ENCODE measurements at regions not wholly inside any gene's neighbourhood (a gene's known extent, or its start where the extent isn't known, plus 50 kb on each side); places are given as distances from the start of the nearest gene placed in this dataset.

DNA sequence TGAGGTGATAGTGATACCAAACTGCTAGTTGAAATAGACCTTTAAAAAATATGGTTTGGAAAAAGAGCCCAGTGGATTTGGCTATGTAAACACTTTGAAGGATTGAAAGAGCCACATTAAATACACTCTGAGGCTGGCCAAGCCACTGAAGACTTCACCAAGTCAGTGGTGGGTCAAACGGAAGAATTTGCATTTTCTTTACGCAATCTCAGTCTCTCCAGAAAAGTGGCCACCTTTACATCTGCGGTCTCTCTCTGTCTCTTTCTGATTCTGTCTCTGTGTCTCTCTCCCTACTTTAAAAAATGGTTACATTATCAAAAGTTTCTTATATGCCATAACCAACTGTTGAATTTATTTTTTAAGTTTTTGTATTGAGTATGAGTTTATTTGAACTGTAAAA is 651.2 kb upstream of the PITX2 start:
- TF ChIP-seq, protein P1, sequence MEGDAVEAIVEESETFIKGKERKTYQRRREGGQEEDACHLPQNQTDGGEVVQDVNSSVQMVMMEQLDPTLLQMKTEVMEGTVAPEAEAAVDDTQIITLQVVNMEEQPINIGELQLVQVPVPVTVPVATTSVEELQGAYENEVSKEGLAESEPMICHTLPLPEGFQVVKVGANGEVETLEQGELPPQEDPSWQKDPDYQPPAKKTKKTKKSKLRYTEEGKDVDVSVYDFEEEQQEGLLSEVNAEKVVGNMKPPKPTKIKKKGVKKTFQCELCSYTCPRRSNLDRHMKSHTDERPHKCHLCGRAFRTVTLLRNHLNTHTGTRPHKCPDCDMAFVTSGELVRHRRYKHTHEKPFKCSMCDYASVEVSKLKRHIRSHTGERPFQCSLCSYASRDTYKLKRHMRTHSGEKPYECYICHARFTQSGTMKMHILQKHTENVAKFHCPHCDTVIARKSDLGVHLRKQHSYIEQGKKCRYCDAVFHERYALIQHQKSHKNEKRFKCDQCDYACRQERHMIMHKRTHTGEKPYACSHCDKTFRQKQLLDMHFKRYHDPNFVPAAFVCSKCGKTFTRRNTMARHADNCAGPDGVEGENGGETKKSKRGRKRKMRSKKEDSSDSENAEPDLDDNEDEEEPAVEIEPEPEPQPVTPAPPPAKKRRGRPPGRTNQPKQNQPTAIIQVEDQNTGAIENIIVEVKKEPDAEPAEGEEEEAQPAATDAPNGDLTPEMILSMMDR (IDR thresholded peaks at IDR 0.05; ENCODE audit: low read depth, low read length, missing input control): no peak
- TF ChIP-seq YY1 (IDR thresholded peaks at IDR 0.05) (no peak), NR2F2 (IDR thresholded peaks at IDR 0.05) (no peak), RAD21 (IDR thresholded peaks at IDR 0.05) (no peak), TAF1 (conservative IDR thresholded peaks at IDR 0.05) (no peak), RXRA (IDR thresholded peaks at IDR 0.05) (no peak), EGR1 (IDR thresholded peaks at IDR 0.05; ENCODE audit: low read depth in 2 of 2) (no peak)
- TF ChIP-seq, protein P2, sequence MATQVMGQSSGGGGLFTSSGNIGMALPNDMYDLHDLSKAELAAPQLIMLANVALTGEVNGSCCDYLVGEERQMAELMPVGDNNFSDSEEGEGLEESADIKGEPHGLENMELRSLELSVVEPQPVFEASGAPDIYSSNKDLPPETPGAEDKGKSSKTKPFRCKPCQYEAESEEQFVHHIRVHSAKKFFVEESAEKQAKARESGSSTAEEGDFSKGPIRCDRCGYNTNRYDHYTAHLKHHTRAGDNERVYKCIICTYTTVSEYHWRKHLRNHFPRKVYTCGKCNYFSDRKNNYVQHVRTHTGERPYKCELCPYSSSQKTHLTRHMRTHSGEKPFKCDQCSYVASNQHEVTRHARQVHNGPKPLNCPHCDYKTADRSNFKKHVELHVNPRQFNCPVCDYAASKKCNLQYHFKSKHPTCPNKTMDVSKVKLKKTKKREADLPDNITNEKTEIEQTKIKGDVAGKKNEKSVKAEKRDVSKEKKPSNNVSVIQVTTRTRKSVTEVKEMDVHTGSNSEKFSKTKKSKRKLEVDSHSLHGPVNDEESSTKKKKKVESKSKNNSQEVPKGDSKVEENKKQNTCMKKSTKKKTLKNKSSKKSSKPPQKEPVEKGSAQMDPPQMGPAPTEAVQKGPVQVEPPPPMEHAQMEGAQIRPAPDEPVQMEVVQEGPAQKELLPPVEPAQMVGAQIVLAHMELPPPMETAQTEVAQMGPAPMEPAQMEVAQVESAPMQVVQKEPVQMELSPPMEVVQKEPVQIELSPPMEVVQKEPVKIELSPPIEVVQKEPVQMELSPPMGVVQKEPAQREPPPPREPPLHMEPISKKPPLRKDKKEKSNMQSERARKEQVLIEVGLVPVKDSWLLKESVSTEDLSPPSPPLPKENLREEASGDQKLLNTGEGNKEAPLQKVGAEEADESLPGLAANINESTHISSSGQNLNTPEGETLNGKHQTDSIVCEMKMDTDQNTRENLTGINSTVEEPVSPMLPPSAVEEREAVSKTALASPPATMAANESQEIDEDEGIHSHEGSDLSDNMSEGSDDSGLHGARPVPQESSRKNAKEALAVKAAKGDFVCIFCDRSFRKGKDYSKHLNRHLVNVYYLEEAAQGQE (IDR thresholded peaks at IDR 0.05): no peak

All from liver (tissue), 3 donors.